Loucy (cell line): ENCODE measurements at regions not wholly inside any gene's neighbourhood (a gene's known extent, or its start where the extent isn't known, plus 50 kb on each side); places are given as distances from the start of the nearest gene placed in this dataset.

Experiments used
- H2AFZ ChIP-seq: fragments of 200-600 bp; sonication (generic); 2 replicates; pipeline ENCODE4 v1.6.0; 2016; ENCODE audit warnings: antibody characterized with exemption, mild to moderate bottlenecking, low read length, moderate library complexity
- H3F3A ChIP-seq: fragments of 200-600 bp; 2 replicates; pipeline ENCODE4 v1.6.0; 2016; ENCODE audit warnings: antibody characterized with exemption, low read depth, mild to moderate bottlenecking
- H3K27me3 ChIP-seq: fragments of 200-600 bp; sonication (generic); 2 replicates; pipeline ENCODE4 v1.6.1; 2014; ENCODE audit warnings: low read length, mild to moderate bottlenecking; ENCODE audit not compliant: insufficient read depth, poor library complexity, severe bottlenecking
- H3K36me3 ChIP-seq: fragments of 200-600 bp; sonication (generic); 2 replicates; pipeline ENCODE4 v1.6.1; 2016; ENCODE audit warnings: low read length; ENCODE audit not compliant: insufficient read depth
- H3K4me1 ChIP-seq: fragments of 200-600 bp; sonication (generic); 2 replicates; pipeline ENCODE4 v1.5.1; 2014; ENCODE audit warnings: low read length, mild to moderate bottlenecking; ENCODE audit not compliant: insufficient read depth, poor library complexity, severe bottlenecking
- H3K4me2 ChIP-seq: fragments of 200-600 bp; sonication (generic); 2 replicates; pipeline ENCODE4 v1.6.0; 2014; ENCODE audit warnings: antibody characterized with exemption, low read length, low read depth, mild to moderate bottlenecking; ENCODE audit not compliant: poor library complexity, severe bottlenecking
- H3K4me3 ChIP-seq: fragments of 200-600 bp; sonication (generic); 2 replicates; pipeline ENCODE4 v1.5.1; 2014; ENCODE audit warnings: low read length, mild to moderate bottlenecking, mixed read lengths; ENCODE audit not compliant: poor library complexity, severe bottlenecking
- H3K79me2 ChIP-seq: fragments of 200-600 bp; sonication (generic); 2 replicates; pipeline ENCODE4 v1.6.1; 2014; ENCODE audit warnings: low read length; ENCODE audit not compliant: insufficient read depth
- H3K9ac ChIP-seq: fragments of 200-600 bp; sonication (generic); 2 replicates; pipeline ENCODE4 v1.6.0; 2014; ENCODE audit warnings: mild to moderate bottlenecking, low read depth, low read length, moderate library complexity; ENCODE audit not compliant: poor library complexity, severe bottlenecking
- H3K9me2 ChIP-seq: fragments of 200-600 bp; sonication (generic); replicated peaks from 2 replicates; pipeline ENCODE4 v1.6.1; 2016; ENCODE audit warnings: low read depth, low read length, mixed read lengths
- H3K9me3 ChIP-seq: fragments of 200-600 bp; sonication (generic); 2 replicates; pipeline ENCODE4 v1.6.1; 2014; ENCODE audit warnings: mild to moderate bottlenecking, antibody characterized with exemption, low read length, low read depth; ENCODE audit not compliant: insufficient read depth
- H4K20me1 ChIP-seq: fragments of 200-600 bp; sonication (generic); 2 replicates; pipeline ENCODE4 v1.6.0; 2014; ENCODE audit warnings: antibody characterized with exemption, low read length, mild to moderate bottlenecking; ENCODE audit not compliant: insufficient read depth, poor library complexity, severe bottlenecking
- CTCF ChIP-seq: fragments of 200-600 bp; sonication (generic); conservative IDR thresholded peaks from 2 replicates; pipeline ENCODE4 v1.5.1; 2014; ENCODE audit warnings: mild to moderate bottlenecking, antibody characterized with exemption, low read length
- EZH2phosphoT487 ChIP-seq: fragments of 200-600 bp; IDR thresholded peaks from 2 replicates; pipeline ENCODE4 v1.6.1; 2018; ENCODE audit warnings: antibody characterized with exemption, mild to moderate bottlenecking, moderate library complexity, borderline replicate concordance

GRCh38 chr9:120230227-120230626, 349.7 kb downstream of the CDK5RAP2 start:
- Histone ChIP-seq H3K79me2 (no peaks in the 10 kb centered on the region), H4K20me1 (no peaks in the 10 kb centered on the region), H3K4me1 (no peaks in the 10 kb centered on the region), H3F3A (no peaks in the 10 kb centered on the region), H3K9me3 (no peaks in the 10 kb centered on the region), H3K4me3 (no peak overlapping the region), H3K36me3 (no peaks in the 10 kb centered on the region), H3K9me2 (no peaks in the 10 kb centered on the region), H2AFZ (no peak overlapping the region), H3K27me3 (no peaks in the 10 kb centered on the region), H3K9ac (no peak overlapping the region), H3K4me2 (no peak overlapping the region)
- no peak for TF ChIP-seq EZH2phosphoT487
- no peak for TF ChIP-seq CTCF

- no peaks in the 10 kb centered on the region for H3K36me3 ChIP-seq
- H3K4me1 ChIP-seq = no peaks in the 10 kb centered on the region
- no peaks in the 10 kb centered on the region for H3K79me2 ChIP-seq
- no peak overlapping the region for H3K4me2 ChIP-seq
- no peak overlapping the region for H3K4me3 ChIP-seq
- no peak overlapping the region for H3K9ac ChIP-seq
- H4K20me1 ChIP-seq = no peaks in the 10 kb centered on the region
- no peaks in the 10 kb centered on the region for H3K9me2 ChIP-seq
- no peaks in the 10 kb centered on the region for H3F3A ChIP-seq
- no peaks in the 10 kb centered on the region for H3K27me3 ChIP-seq
- H3K9me3 ChIP-seq = no peaks in the 10 kb centered on the region
- H2AFZ ChIP-seq = no peak overlapping the region
- TF ChIP-seq EZH2phosphoT487 = no peak
- no peak for TF ChIP-seq CTCF
These were observed 358.1 kb downstream of the CDK5RAP2 start for GRCh38 chr9:120221844-120222243.

- H3K79me2 ChIP-seq = no peaks in the 10 kb centered on the region
- H3K4me2 ChIP-seq = no peak overlapping the region
- no peak overlapping the region for H3K9ac ChIP-seq
- H3K4me1 ChIP-seq = no peaks in the 10 kb centered on the region
- no peaks in the 10 kb centered on the region for H4K20me1 ChIP-seq
- H3F3A ChIP-seq = no peaks in the 10 kb centered on the region
- H2AFZ ChIP-seq = no peak overlapping the region
- H3K4me3 ChIP-seq = no peak overlapping the region
- H3K9me2 ChIP-seq = no peaks in the 10 kb centered on the region
- no peaks in the 10 kb centered on the region for H3K9me3 ChIP-seq
- TF ChIP-seq CTCF (no peak), EZH2phosphoT487 (no peak)
- H3K36me3 ChIP-seq = no peaks in the 10 kb centered on the region
- H3K27me3 ChIP-seq = no peaks in the 10 kb centered on the region
These were observed 365.6 kb downstream of the CDK5RAP2 start for GRCh38 chr9:120214332-120214731.
